SK-N-SH (cell line): ENCODE measurements at regions not wholly inside any gene's neighbourhood (a gene's known extent, or its start where the extent isn't known, plus 50 kb on each side); places are given as distances from the start of the nearest gene placed in this dataset.

Experiments
- CTCF ChIA-PET: fragments of 300-600, 350-600 bp; formaldehyde crosslinking; extraction: SDS; loops from one replicate; lab custom pipeline; 2021; lab: Yijun Ruan, JAX
- POLR2A ChIA-PET: fragments of 350-600 bp; sonication (Branson Sonifier 250); formaldehyde crosslinking; extraction: SDS; loops from one replicate; lab custom pipeline; 2020; ENCODE audit warnings: antibody characterized with exemption, inconsistent platforms; lab: Yijun Ruan, JAX
- DNase-seq: peaks from one replicate; pipeline ENCODE4 v3.0.0; 2012
- H2AFZ ChIP-seq: fragments of 200-600 bp; sonication (generic); 2 replicates; pipeline ENCODE4 v1.8.1; 2016; ENCODE audit warnings: antibody characterized with exemption, mild to moderate bottlenecking, low read depth
- H3F3A ChIP-seq: fragments of 200-600 bp; sonication (generic); replicated peaks from 2 replicates; pipeline ENCODE3; 2016; ENCODE audit warnings: antibody characterized with exemption, mild to moderate bottlenecking; ENCODE audit not compliant: insufficient read depth
- H3K27ac ChIP-seq, 2 experiments: fragments of 200-500 bp in 1 of 2; fragments of 200-600 bp in 1 of 2; sonication (Bioruptor generic) in 1 of 2; sonication (generic), shearing (Covaris generic) in 1 of 2; 2 replicates each; pipeline versions ENCODE4 v1.5.1 to v1.6.1; 2014 to 2016; ENCODE audit warnings: low read depth in 2 of 2, inconsistent platforms in 1 of 2, low read length in 1 of 2, mild to moderate bottlenecking in 1 of 2, mixed read lengths in 1 of 2
- H3K27me3 ChIP-seq: fragments of 200-600 bp; sonication (generic), shearing (Covaris generic); 2 replicates; pipeline ENCODE4 v1.6.1; 2016; ENCODE audit warnings: mixed run types; ENCODE audit not compliant: insufficient read depth
- H3K36me3 ChIP-seq, 2 experiments: fragments of 200-500 bp in 1 of 2; fragments of 200-600 bp in 1 of 2; sonication (Bioruptor generic) in 1 of 2; sonication (generic) in 1 of 2; replicated peaks in 1 of 2; 2 replicates each; pipeline versions ENCODE3 to v1.5.1; 2014 to 2016; ENCODE audit warnings: low read length in 1 of 2, mild to moderate bottlenecking in 1 of 2; ENCODE audit not compliant: insufficient read depth in 2 of 2, control insufficient read depth in 1 of 2
- H3K4me1 ChIP-seq, 2 experiments: fragments of 200-500 bp in 1 of 2; fragments of 200-600 bp in 1 of 2; sonication (Bioruptor generic) in 1 of 2; sonication (generic), shearing (Covaris generic) in 1 of 2; 2 replicates each; pipeline versions ENCODE4 v1.5.1 to v1.6.1; 2014 to 2016; ENCODE audit warnings: low read depth in 1 of 2, low read length in 1 of 2, mixed run types in 1 of 2; ENCODE audit not compliant: insufficient read depth in 2 of 2, control insufficient read depth in 1 of 2
- H3K4me2 ChIP-seq: fragments of 200-600 bp; sonication (generic), shearing (Covaris generic); 2 replicates; pipeline ENCODE4 v1.6.1; 2017; ENCODE audit warnings: mixed run types
- H3K4me3 ChIP-seq, 2 experiments: fragments of 200-500 bp in 1 of 2; fragments of 200-600 bp in 1 of 2; sonication (Bioruptor generic) in 1 of 2; sonication (generic), shearing (Covaris generic) in 1 of 2; 2 replicates each; pipeline versions ENCODE4 v1.5.1 to v1.8.1; 2014 to 2016; ENCODE audit warnings: low read depth in 2 of 2, inconsistent platforms in 1 of 2, low read length in 1 of 2, mild to moderate bottlenecking in 1 of 2, mixed read lengths in 1 of 2, moderate library complexity in 1 of 2
- H3K79me2 ChIP-seq: fragments of 200-600 bp; sonication (generic); 2 replicates; pipeline ENCODE4 v1.8.1; 2017; ENCODE audit warnings: mild to moderate bottlenecking; ENCODE audit not compliant: insufficient read depth
- H3K9ac ChIP-seq: fragments of 200-600 bp; sonication (generic); 2 replicates; pipeline ENCODE4 v1.6.1; 2017; ENCODE audit warnings: mixed run types
- H3K9me2 ChIP-seq: fragments of 200-600 bp; sonication (generic); 2 replicates; pipeline ENCODE4 v1.6.1; 2017; ENCODE audit warnings: mixed run types
- H3K9me3 ChIP-seq: fragments of 200-600 bp; sonication (generic); 2 replicates; pipeline ENCODE4 v1.6.1; 2017; ENCODE audit warnings: mixed run types, mild to moderate bottlenecking, moderate library complexity
- H4K20me1 ChIP-seq: fragments of 200-600 bp; sonication (generic); 2 replicates; pipeline ENCODE4 v1.6.1; 2017; ENCODE audit warnings: mild to moderate bottlenecking, mixed run types; ENCODE audit not compliant: insufficient read depth
- EP300 ChIP-seq, 2 experiments: IDR thresholded peaks; 2 replicates each; pipeline versions ENCODE4 v1.4.0 to v1.6.1; 2012; ENCODE audit warnings: borderline replicate concordance in 1 of 2, low read depth in 1 of 2, low read length in 1 of 2
- EZH2phosphoT487 ChIP-seq: fragments of 200-600 bp; sonication (generic); IDR thresholded peaks from 2 replicates; pipeline ENCODE4 v1.6.1; 2017; ENCODE audit warnings: low read depth, mixed run types, mild to moderate bottlenecking, antibody characterized with exemption, moderate library complexity, borderline replicate concordance
- GATA2 ChIP-seq: sonication (generic); formaldehyde crosslinking; IDR thresholded peaks from 2 replicates; pipeline ENCODE4 v1.5.0; 2020; ENCODE audit warnings: mild to moderate bottlenecking, missing genetic modification reagents
- MEF2A ChIP-seq: IDR thresholded peaks from 2 replicates; pipeline ENCODE4 v1.4.0; 2012; ENCODE audit warnings: low read depth, borderline replicate concordance
- NFIC ChIP-seq: IDR thresholded peaks from 2 replicates; pipeline ENCODE4 v1.4.0; 2012; ENCODE audit warnings: borderline replicate concordance
- POLR2AphosphoS5 ChIP-seq: IDR thresholded peaks from 2 replicates; pipeline ENCODE4 v1.6.1; 2012; ENCODE audit warnings: low read depth, low read length
- RAD21 ChIP-seq: IDR thresholded peaks from 2 replicates; pipeline ENCODE4 v1.6.1; 2012; ENCODE audit warnings: mild to moderate bottlenecking, low read length
- RXRA ChIP-seq: IDR thresholded peaks from 2 replicates; pipeline ENCODE4 v1.4.0; 2012; ENCODE audit warnings: low read depth, mild to moderate bottlenecking, borderline replicate concordance
- SMC3 ChIP-seq: IDR thresholded peaks from 2 replicates; pipeline ENCODE4 v1.6.1; 2012; ENCODE audit warnings: low read depth, low read length, improper control_type of control experiment
- TAF1 ChIP-seq: IDR thresholded peaks from 2 replicates; pipeline ENCODE4 v1.6.1; 2012; ENCODE audit warnings: low read depth, mild to moderate bottlenecking, low read length, moderate library complexity, borderline replicate concordance
- TCF12 ChIP-seq: IDR thresholded peaks from 2 replicates; pipeline ENCODE4 v1.4.0; 2012
- TEAD4 ChIP-seq: IDR thresholded peaks from 2 replicates; pipeline ENCODE4 v1.4.0; 2012; ENCODE audit warnings: mild to moderate bottlenecking, borderline replicate concordance; ENCODE audit not compliant: insufficient read depth
- YY1 ChIP-seq: IDR thresholded peaks from 2 replicates; pipeline ENCODE4 v1.4.0; 2012; ENCODE audit warnings: low read depth, mild to moderate bottlenecking
- ZBTB33 ChIP-seq: IDR thresholded peaks from 2 replicates; pipeline ENCODE4 v1.4.0; 2012; ENCODE audit warnings: low read depth, borderline replicate concordance
- WGBS: methylation state at CpG from one replicate; pipeline ENCODE4 v1.1.6; 2017; ENCODE audit warnings: low lambda C conversion rate; 5-methylcytosine and 5-hydroxymethylcytosine counted together
- TF ChIP-seq, protein P1 (sequence below): IDR thresholded peaks from 2 replicates; pipeline ENCODE4 v1.4.0; 2012; ENCODE audit warnings: low read depth
- TF ChIP-seq, protein P2 (sequence below): IDR thresholded peaks from 2 replicates; pipeline ENCODE4 v1.6.1; 2012; ENCODE audit warnings: mild to moderate bottlenecking, low read depth, low read length, moderate library complexity
- TF ChIP-seq, protein P3 (sequence below): IDR thresholded peaks from 2 replicates; pipeline ENCODE4 v1.4.0; 2012; ENCODE audit warnings: low read depth, borderline replicate concordance

GRCh38 chr14:79986251-79986650 lies 225.1 kb downstream of the DIO2 start (continued):
- TF ChIP-seq, protein P1, sequence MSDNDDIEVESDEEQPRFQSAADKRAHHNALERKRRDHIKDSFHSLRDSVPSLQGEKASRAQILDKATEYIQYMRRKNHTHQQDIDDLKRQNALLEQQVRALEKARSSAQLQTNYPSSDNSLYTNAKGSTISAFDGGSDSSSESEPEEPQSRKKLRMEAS = no peak
- TF ChIP-seq, protein P2, sequence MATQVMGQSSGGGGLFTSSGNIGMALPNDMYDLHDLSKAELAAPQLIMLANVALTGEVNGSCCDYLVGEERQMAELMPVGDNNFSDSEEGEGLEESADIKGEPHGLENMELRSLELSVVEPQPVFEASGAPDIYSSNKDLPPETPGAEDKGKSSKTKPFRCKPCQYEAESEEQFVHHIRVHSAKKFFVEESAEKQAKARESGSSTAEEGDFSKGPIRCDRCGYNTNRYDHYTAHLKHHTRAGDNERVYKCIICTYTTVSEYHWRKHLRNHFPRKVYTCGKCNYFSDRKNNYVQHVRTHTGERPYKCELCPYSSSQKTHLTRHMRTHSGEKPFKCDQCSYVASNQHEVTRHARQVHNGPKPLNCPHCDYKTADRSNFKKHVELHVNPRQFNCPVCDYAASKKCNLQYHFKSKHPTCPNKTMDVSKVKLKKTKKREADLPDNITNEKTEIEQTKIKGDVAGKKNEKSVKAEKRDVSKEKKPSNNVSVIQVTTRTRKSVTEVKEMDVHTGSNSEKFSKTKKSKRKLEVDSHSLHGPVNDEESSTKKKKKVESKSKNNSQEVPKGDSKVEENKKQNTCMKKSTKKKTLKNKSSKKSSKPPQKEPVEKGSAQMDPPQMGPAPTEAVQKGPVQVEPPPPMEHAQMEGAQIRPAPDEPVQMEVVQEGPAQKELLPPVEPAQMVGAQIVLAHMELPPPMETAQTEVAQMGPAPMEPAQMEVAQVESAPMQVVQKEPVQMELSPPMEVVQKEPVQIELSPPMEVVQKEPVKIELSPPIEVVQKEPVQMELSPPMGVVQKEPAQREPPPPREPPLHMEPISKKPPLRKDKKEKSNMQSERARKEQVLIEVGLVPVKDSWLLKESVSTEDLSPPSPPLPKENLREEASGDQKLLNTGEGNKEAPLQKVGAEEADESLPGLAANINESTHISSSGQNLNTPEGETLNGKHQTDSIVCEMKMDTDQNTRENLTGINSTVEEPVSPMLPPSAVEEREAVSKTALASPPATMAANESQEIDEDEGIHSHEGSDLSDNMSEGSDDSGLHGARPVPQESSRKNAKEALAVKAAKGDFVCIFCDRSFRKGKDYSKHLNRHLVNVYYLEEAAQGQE = no peak
- TF ChIP-seq TEAD4 = no peak

DNA sequence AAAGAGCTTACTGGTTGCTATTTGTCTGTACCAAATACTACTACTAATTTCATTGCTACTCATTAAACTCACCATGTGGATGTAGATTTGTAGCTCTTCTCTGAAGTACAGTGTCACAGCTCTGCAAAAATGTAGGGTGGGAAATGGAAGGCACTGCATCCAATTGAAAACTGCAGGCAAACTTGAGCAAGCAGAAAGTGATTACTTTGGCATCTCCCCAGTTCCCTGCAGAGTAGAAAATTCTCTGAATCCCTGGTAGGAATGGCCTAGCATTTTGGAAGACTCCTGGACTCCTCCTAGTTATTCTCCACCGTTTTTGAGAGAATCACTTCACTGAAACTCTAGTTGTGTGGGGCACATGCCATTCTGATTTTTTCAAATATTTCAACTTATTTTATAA lies 239.1 kb downstream of the DIO2 start:
- H3K36me3 ChIP-seq = no peaks in the 10 kb centered on the region
- no peak overlapping the region for H3K4me3 ChIP-seq
- H3K9me2 ChIP-seq = no peaks in the 10 kb centered on the region
- H3F3A ChIP-seq = no peaks in the 10 kb centered on the region
- no peaks in the 10 kb centered on the region for H4K20me1 ChIP-seq
- TF ChIP-seq SMC3 (no peak), EP300 (IDR thresholded peaks at IDR 0.05; ENCODE audit: borderline replicate concordance in 1 of 2, low read depth in 1 of 2, low read length in 1 of 2) (no peak), TCF12 (no peak), ZBTB33 (no peak), YY1 (no peak), TAF1 (no peak), RAD21 (no peak), EZH2phosphoT487 (no peak), NFIC (no peak), TEAD4 (no peak), MEF2A (no peak), GATA2 (CRISPR knock-in tag) (no peak), RXRA (no peak), POLR2AphosphoS5 (no peak)
- TF ChIP-seq, protein P3, sequence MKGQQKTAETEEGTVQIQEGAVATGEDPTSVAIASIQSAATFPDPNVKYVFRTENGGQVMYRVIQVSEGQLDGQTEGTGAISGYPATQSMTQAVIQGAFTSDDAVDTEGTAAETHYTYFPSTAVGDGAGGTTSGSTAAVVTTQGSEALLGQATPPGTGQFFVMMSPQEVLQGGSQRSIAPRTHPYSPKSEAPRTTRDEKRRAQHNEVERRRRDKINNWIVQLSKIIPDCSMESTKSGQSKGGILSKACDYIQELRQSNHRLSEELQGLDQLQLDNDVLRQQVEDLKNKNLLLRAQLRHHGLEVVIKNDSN = no peak
- TF ChIP-seq, protein P2 = no peak
- TF ChIP-seq, all 33 proteins: peak for 0
- Histone ChIP-seq H3K4me1 (no peaks in the 10 kb centered on the region), H3K9ac (no peak overlapping the region), H2AFZ (no peak overlapping the region), H3K4me2 (no peak overlapping the region), H3K79me2 (no peaks in the 10 kb centered on the region), H3K27ac (no peak overlapping the region), H3K9me3 (no peaks in the 10 kb centered on the region), H3K27me3 (peaks cover 4% of the 10 kb centered on the region; the same call in 1 of the 2 replicates)
- WGBS = 0% methylated on average over 1 of the region's 1 CpG
- DNase-seq = no peak
- CTCF ChIA-PET = interaction anchor here (1.3 kb wide), 1 partner anchor 10 kb away, joined by 4 read pairs; no protein-coding TSS in a partner anchor
- POLR2A ChIA-PET = no interaction called here
